GM19324 (cell line): ENCODE measurements at regions not wholly inside any gene's neighbourhood (a gene's known extent, or its start where the extent isn't known, plus 50 kb on each side); places are given as distances from the start of the nearest gene placed in this dataset.
"Not testable (repeated sequence)": the region's sequence is repeated elsewhere in the genome, so short reads cannot be mapped to it uniquely, and the experiment has no call there.

Experiments used
- ATAC-seq: cut with Tn5 transposase; IDR thresholded peaks from one replicate; pipeline ENCODE4 v1.9.1; 2021; ENCODE audit warnings: mild to moderate bottlenecking, moderate library complexity; ENCODE audit not compliant: unreplicated experiment, low FRiP score

DNA sequence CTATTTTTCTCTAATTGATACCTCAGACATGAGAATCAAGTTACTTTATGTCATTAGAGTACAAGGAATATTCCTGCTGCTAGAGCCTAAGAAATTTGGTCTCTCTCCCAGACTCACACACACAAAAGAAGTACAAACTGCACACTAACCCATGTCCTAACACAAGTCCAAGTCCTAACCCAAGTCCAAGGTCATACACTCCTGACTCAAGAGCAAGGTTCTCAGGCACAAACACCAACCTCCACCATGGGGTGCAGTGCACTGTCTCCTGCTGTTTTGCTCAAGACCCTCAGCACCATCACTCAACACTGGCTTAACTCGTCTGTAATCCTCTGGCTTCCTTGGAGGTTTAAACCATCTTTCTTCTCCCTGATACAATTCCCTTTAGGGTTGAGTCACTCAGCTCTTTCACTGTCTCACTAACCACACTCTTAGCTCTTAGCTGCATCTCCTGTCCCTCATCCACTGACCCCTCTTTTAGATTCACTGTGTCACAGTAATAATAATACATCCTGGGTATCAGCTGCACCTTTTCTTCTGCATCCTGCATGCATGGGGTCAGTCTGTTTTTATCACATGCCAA is 129.8 kb downstream of the BCL2L11 start:
- ATAC-seq: no peak

DNA sequence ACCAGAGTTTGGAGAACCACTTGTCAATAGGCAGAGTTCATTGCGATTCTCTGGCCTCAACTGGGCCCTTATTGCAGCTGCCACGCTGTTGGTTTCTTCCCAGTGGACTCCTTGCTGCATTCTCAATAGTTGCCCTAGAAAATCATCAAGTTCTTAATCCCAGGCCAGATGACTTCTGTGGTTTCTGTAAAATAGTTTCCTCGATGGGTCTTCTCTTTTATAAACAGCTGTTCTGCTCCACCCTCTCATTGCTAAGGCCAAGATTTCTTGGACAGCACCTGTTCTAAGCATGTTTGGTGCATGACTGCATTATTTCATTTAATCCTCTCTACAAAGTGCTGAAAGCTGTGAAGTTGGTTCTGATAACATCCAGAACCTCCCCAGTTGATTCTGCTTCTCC is 131.0 kb downstream of the BCL2L11 start:
- no peak for ATAC-seq

GRCh38 chr2:111252436-111252835 is 131.7 kb downstream of the BCL2L11 start:
- no peak for ATAC-seq

DNA sequence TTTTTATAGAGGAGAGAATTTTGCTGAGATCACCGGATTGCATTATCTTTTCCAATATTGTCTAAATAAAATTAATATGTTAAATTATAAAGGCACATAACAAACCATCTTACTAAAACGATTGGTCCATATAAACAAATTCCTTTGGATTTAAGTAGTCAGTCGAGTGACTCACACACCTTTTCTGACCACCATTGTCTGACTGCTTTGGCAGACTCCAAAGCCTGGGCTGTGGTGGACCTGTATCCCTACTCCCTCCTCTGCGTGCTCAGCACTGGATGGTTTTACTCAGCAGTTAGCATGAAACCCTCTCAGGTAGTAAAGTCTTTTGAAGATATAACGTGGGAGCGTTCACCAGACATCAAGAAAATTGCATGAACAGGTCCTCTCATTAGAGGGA is 134.2 kb downstream of the BCL2L11 start:
- not testable (repeated sequence) for ATAC-seq

GRCh38 chr2:111256628-111257027 is 135.9 kb downstream of the BCL2L11 start:
- ATAC-seq: not testable (repeated sequence)

GRCh38 chr2:111257607-111258006 is 136.9 kb downstream of the BCL2L11 start:
- ATAC-seq: not testable (repeated sequence)

DNA sequence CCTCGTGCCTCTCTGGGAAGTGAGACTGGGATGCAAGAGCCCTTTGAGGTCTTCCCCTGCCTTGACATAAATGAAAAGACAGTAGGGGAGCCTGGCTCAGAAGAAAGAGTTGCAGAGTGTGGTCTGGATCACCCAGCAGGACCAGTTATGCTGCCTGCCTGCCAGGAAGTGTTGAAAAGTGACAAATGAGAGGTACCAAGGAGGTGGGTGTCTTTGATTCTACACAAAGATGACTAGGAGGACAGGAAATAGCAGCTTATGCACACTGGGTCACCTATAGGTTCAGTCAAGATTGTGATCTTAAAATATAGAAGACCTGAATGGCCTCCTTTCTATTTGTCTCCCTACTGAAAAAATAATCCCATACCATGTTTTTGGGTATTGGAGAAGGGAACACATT is 137.6 kb downstream of the BCL2L11 start:
- not testable (repeated sequence) for ATAC-seq

DNA sequence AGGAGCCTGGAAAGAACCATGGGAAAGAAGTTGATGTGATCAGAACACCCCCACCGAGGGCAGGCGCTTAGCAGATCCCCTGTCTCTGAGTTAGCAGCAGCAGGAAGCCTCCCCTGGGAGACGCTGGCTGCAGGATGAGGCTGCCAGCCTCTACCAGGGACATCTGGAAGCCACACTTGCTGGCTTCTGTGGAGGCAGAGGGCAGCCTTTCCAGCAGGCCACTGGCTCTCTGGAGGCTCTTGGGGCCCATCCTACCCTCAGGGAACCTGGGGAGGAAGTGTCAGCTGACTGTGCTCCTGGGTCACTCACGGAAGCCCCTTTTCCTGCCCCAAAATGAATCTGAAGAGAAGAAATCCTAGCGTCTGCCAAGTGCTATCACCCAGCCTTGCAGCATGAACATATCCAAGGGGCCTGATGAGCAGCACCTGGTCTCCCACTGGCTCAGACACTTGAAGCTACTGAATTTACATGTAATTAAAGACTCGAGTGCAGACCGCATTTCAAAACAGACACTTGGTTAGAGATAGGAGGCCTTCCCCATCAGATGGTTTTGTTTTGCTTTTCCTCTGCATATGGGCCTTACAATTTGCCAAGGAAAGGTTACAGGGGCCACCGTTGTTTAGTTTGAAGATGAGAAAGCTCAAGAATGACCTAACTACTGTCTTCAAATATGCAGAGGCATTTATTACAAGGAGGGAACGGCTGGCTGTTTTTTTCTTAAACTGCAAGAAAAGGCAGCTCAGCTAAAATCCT is 142.1 kb downstream of the BCL2L11 start:
- ATAC-seq: not testable (repeated sequence)

DNA sequence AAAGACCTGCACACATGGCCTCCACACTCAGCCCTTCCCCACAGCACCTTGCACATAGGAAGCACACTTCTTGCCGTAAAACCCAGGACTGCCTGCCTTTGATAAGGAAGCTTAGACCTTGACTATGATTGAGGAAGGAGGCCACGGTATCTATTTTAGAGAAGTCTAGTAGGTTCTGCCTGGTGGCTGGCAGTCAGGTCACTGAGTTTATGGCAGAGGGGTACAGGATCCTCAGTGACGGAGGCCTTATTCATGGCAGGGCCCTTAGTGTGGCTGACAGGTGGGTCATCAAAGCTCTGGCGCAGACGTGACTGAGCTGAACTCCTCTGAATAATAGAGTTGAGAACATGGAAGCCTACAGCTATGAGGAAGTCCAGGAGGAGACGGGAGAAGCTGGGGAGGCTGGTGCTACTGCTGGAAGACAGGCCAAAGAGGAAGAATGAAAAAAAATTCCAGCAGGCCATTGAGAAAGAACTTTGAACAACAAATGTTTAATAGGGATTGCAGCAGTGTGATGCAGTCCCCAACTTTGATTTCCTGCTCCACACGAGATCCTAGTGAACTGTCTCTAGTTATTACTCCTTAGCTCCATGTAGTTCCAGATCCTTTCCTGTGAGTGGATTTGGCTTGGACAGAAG is 142.8 kb downstream of the BCL2L11 start:
- not testable (repeated sequence) for ATAC-seq

GRCh38 chr2:111264956-111265355 is 144.2 kb downstream of the BCL2L11 start:
- not testable (repeated sequence) for ATAC-seq

DNA sequence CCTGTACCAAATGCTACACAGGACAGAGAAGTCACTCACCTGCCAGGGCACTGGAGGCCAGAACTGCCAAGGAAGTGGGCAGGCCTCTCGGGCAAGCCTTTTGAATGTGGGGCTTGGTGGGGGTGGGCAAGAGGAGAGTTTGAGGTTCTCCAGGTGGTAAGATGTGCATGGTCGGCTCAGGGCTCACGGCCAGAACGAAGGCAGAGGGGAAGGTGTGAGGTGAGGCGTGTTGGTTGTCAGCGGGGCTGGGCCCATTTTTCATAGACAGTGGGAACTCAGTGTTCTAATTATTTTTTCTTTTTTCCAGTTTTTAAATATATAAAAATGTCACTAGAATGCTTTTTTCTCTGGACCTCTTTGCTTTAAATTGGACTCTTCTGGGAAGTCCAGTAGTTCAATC is 145.8 kb downstream of the BCL2L11 start:
- ATAC-seq: not testable (repeated sequence)

- ATAC-seq: not testable (repeated sequence)
These were observed 146.3 kb downstream of the BCL2L11 start for GRCh38 chr2:111267038-111267437.

GRCh38 chr2:111269761-111270323 is 149.1 kb downstream of the BCL2L11 start:
- not testable (repeated sequence) for ATAC-seq

- ATAC-seq: not testable (repeated sequence)
These were observed 149.9 kb downstream of the BCL2L11 start for GRCh38 chr2:111270569-111270968.

DNA sequence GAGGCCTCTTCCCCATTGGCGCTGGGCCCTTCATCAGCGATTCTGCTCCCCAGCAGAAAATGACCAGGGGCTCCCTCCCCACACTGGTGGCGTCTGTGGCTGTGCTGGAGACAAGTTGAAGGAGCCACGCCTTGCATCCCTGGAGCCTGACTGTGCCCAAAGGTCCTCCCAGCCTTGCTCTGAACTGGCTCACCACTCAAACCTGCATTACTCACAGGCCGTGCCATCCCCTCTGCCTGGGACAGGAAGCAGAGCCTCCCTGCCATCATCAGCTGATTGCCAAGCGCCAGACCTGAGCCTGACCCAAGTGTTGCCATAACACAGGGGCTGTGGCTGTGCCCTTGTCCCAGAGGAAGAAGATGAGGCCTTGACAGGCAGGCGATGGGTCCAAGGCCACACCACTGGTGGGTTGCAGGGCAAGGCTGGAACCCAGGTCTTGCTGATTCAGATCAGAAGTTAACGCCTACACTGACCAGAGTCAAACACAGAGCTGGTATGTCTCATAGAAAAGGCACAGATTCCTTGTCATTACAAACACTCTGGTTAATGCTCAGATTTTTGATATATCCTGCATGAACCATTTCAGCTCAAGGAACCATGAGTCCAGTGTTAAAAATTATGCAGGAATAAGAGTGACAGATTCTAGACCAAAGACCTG is 151.1 kb downstream of the BCL2L11 start:
- ATAC-seq: not testable (repeated sequence)

- ATAC-seq: not testable (repeated sequence)
These were observed 152.3 kb downstream of the BCL2L11 start for GRCh38 chr2:111273007-111273406.

- not testable (repeated sequence) for ATAC-seq
These were observed 154.5 kb downstream of the BCL2L11 start for GRCh38 chr2:111275047-111275853.

DNA sequence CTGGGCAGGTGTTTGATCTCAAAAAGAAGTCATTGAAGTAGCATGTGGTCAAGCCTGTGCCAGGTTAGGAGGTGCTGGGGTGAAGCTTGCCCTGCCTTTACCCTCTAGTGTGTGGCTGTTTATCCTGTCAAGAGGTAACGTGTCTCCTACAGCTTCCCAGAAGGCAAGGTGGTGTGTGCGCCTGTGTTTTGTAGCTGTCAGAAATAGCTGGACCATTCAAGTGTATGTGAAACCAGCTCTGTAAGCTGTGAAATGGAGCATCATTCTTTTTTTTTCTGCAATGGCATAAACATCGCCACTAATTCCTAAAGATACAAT is 155.1 kb downstream of the BCL2L11 start:
- not testable (repeated sequence) for ATAC-seq

DNA sequence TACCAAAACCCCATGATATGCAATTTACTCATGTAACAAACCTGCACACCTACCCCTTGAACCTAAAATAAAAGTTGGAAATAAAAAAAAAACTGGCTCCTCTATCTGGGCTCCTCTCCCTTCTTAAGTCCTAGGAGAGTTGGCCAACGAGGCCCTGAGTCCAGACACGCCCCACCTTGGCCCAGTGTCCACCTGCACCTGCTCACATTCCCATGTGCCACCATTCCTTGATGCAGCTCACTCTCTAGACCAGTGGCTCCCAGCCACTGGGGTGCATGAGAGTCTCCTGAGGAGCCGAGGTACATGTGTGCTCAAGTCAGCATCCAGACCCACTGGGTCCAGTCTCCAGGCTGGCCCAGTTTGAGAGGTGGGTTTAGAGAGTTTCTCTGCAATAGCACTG is 157.4 kb downstream of the BCL2L11 start:
- not testable (repeated sequence) for ATAC-seq

DNA sequence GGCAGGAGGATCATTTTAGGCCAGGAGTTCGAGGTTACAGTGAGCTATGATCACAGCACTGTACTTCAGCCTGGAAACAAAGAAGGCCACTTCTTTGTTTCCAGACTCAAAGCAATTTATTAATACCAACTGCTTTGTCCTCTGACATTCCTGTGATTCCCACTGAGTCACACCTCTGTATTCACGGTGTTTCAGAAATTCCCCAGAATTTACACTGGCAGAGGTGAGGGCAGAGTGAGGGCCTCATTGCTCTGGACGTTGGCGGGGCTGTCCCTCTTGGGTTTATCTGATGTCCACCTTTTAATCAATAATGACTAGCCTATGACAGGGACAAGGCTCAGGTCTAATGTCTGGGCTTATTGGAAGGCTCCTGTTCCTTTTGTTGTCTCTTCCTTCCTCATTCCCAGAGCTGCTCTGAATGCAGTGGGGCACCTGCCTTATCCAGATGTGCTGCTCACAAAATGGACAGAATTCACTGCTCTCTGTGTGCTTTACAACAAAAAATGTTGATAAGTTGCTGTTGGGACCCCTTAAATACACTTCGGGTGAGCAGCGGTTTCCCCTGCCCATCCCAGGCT is 160.1 kb downstream of the BCL2L11 start:
- not testable (repeated sequence) for ATAC-seq
